ENCODE measurements at regions not wholly inside any gene's neighbourhood (a gene's known extent, or its start where the extent isn't known, plus 50 kb on each side); places are given as distances from the start of the nearest gene placed in this dataset.

DNA sequence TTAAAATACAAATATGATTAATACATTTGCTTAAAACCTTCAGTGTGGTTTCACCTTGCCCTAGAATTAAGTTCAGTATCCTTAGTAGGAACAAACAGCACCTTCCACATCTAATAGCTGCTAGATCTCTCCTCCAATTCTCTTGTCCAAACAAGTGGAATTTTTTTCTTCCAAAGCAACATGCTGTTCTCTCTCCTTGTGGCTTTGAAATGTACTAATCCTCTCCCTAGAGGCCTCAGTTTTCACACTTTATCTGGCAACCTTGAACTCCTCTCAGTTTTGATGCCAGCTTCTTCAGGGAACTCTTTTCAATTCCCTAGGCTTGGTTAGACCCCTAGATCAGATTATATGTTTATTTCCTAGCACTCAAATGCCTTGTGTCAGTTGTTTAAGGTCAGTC lies 87.0 kb downstream of the GLUL start:
- TF ChIP-seq, protein P1, sequence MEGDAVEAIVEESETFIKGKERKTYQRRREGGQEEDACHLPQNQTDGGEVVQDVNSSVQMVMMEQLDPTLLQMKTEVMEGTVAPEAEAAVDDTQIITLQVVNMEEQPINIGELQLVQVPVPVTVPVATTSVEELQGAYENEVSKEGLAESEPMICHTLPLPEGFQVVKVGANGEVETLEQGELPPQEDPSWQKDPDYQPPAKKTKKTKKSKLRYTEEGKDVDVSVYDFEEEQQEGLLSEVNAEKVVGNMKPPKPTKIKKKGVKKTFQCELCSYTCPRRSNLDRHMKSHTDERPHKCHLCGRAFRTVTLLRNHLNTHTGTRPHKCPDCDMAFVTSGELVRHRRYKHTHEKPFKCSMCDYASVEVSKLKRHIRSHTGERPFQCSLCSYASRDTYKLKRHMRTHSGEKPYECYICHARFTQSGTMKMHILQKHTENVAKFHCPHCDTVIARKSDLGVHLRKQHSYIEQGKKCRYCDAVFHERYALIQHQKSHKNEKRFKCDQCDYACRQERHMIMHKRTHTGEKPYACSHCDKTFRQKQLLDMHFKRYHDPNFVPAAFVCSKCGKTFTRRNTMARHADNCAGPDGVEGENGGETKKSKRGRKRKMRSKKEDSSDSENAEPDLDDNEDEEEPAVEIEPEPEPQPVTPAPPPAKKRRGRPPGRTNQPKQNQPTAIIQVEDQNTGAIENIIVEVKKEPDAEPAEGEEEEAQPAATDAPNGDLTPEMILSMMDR (conservative IDR thresholded peaks at IDR 0.05) = no peak
- TF ChIP-seq ZFX (IDR thresholded peaks at IDR 0.05) = no peak
